HL-60 (cell line): ENCODE measurements at regions not wholly inside any gene's neighbourhood (a gene's known extent, or its start where the extent isn't known, plus 50 kb on each side); places are given as distances from the start of the nearest gene placed in this dataset.
"Not testable (repeated sequence)": the region's sequence is repeated elsewhere in the genome, so short reads cannot be mapped to it uniquely, and the experiment has no call there.

Source experiments
- GABPA ChIP-seq: IDR thresholded peaks from 2 replicates; pipeline ENCODE4 v1.6.1; 2012; ENCODE audit warnings: low read depth
- POLR2AphosphoS5 ChIP-seq: IDR thresholded peaks from 2 replicates; pipeline ENCODE4 v1.6.1; 2012; ENCODE audit warnings: low read depth
- SPI1 ChIP-seq: IDR thresholded peaks from 2 replicates; pipeline ENCODE4 v1.6.1; 2012; ENCODE audit warnings: low read depth, mild to moderate bottlenecking, borderline replicate concordance
- TF ChIP-seq, protein P1 (sequence below): IDR thresholded peaks from one replicate; pipeline ENCODE4 v1.5.1; 2011; ENCODE audit warnings: low read length, control low read depth, inconsistent platforms; ENCODE audit not compliant: insufficient read depth

GRCh38 chr13:46457255-46457654 lies 70.2 kb upstream of the RUBCNL start:
- TF ChIP-seq, protein P1, sequence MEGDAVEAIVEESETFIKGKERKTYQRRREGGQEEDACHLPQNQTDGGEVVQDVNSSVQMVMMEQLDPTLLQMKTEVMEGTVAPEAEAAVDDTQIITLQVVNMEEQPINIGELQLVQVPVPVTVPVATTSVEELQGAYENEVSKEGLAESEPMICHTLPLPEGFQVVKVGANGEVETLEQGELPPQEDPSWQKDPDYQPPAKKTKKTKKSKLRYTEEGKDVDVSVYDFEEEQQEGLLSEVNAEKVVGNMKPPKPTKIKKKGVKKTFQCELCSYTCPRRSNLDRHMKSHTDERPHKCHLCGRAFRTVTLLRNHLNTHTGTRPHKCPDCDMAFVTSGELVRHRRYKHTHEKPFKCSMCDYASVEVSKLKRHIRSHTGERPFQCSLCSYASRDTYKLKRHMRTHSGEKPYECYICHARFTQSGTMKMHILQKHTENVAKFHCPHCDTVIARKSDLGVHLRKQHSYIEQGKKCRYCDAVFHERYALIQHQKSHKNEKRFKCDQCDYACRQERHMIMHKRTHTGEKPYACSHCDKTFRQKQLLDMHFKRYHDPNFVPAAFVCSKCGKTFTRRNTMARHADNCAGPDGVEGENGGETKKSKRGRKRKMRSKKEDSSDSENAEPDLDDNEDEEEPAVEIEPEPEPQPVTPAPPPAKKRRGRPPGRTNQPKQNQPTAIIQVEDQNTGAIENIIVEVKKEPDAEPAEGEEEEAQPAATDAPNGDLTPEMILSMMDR, result not testable (repeated sequence)
- not testable (repeated sequence) for TF ChIP-seq POLR2AphosphoS5, SPI1, GABPA
